Hepatocyte (in vitro differentiated cells): ENCODE measurements at regions not wholly inside any gene's neighbourhood (a gene's known extent, or its start where the extent isn't known, plus 50 kb on each side); places are given as distances from the start of the nearest gene placed in this dataset.

Experiments used
- CTCF ChIP-seq: fragments of 200-600 bp; sonication (generic); IDR thresholded peaks from 2 replicates; pipeline ENCODE4 v1.5.1; 2016; ENCODE audit warnings: antibody characterized with exemption, mild to moderate bottlenecking; ENCODE audit not compliant: poor library complexity
- EZH2 ChIP-seq: fragments of 200-600 bp; sonication (generic); IDR thresholded peaks from 2 replicates; pipeline ENCODE4 v1.6.1; 2016; ENCODE audit warnings: antibody characterized with exemption, mild to moderate bottlenecking, borderline replicate concordance
- EZH2phosphoT487 ChIP-seq: fragments of 200-600 bp; sonication (generic); IDR thresholded peaks from one replicate; pipeline ENCODE4 v1.6.1; 2018; ENCODE audit warnings: antibody characterized with exemption, mild to moderate bottlenecking, low read depth, moderate library complexity; ENCODE audit not compliant: unreplicated experiment, severe bottlenecking

GRCh38 chr3:137150825-137151224, 193.0 kb downstream of the IL20RB start:
- no peak for TF ChIP-seq EZH2
- TF ChIP-seq CTCF, result no peak
- no peak for TF ChIP-seq EZH2phosphoT487
